AG08395 (cell line): ENCODE measurements at regions not wholly inside any gene's neighbourhood (a gene's known extent, or its start where the extent isn't known, plus 50 kb on each side); places are given as distances from the start of the nearest gene placed in this dataset.

Experiments used
- DNase-seq: peaks from one replicate; pipeline ENCODE4 v3.0.0; 2012; ENCODE audit warnings: mixed read lengths, low spot score

GRCh38 chr2:120567128-120567527 is 168.5 kb upstream of the GLI2 start:
- DNase-seq, result no peak

- DNase-seq, result no peak
Measured at GRCh38 chr2:120568089-120568974, 167.3 kb upstream of the GLI2 start.

- DNase-seq, result no peak
Measured at GRCh38 chr2:120568975-120569268, 166.7 kb upstream of the GLI2 start.

GRCh38 chr2:120570001-120570400 is 165.7 kb upstream of the GLI2 start:
- no peak for DNase-seq

- no peak for DNase-seq
Measured at GRCh38 chr2:120570546-120570945, 165.1 kb upstream of the GLI2 start.

GRCh38 chr2:120571015-120571728 is 164.5 kb upstream of the GLI2 start:
- no peak for DNase-seq

- DNase-seq, result no peak
Measured at GRCh38 chr2:120572226-120572625, 163.4 kb upstream of the GLI2 start.

- no peak for DNase-seq
Measured at GRCh38 chr2:120574620-120575019, 161.0 kb upstream of the GLI2 start.

- DNase-seq, result no peak
Measured at GRCh38 chr2:120575966-120576365, 159.7 kb upstream of the GLI2 start.

GRCh38 chr2:120576509-120577474 is 158.9 kb upstream of the GLI2 start:
- peak; percentile 87 for DNase-seq

GRCh38 chr2:120577721-120578295 is 157.9 kb upstream of the GLI2 start:
- no peak for DNase-seq

GRCh38 chr2:120578576-120579352 is 156.9 kb upstream of the GLI2 start:
- no peak for DNase-seq

GRCh38 chr2:120579916-120580685 is 155.6 kb upstream of the GLI2 start:
- DNase-seq, result no peak

- DNase-seq, result no peak
Measured at GRCh38 chr2:120580709-120581108, 155.0 kb upstream of the GLI2 start.

- DNase-seq, result no peak
Measured at GRCh38 chr2:120583121-120583520, 152.5 kb upstream of the GLI2 start.

GRCh38 chr2:120583851-120584570 is 151.7 kb upstream of the GLI2 start:
- no peak for DNase-seq

GRCh38 chr2:120586507-120587278 is 149.0 kb upstream of the GLI2 start:
- peak; percentile 27 for DNase-seq

- no peak for DNase-seq
Measured at GRCh38 chr2:120587279-120587996, 148.2 kb upstream of the GLI2 start.
